Calu3 (cell line): ENCODE measurements at regions not wholly inside any gene's neighbourhood (a gene's known extent, or its start where the extent isn't known, plus 50 kb on each side); places are given as distances from the start of the nearest gene placed in this dataset.
A peak's percentile ranks its signal among the peaks of the same experiment; 100 is the strongest.

Experiments
- BruUV-seq: library from RNA; stranded (reverse); fragments of 400-500 nt; replicated peaks from 2 replicates; lab custom pipeline; 2021; lab: Mats Ljungman, UMichigan
- CTCF ChIA-PET: fragments of 300-600 bp; sonication (Branson Sonifier 250); formaldehyde crosslinking; loops from one replicate; lab custom pipeline; 2022; ENCODE audit warnings: antibody characterized with exemption; lab: Charles Lee
- DNase-seq: peaks from one replicate; pipeline ENCODE4 v3.0.0; 2022
- H3K27ac Mint-ChIP-seq: one replicate; pipeline ENCODE4 v1.8.0; 2022; ENCODE audit warnings: mixed read lengths; ENCODE audit not compliant: unreplicated experiment
- H3K27me3 Mint-ChIP-seq: one replicate; pipeline ENCODE4 v1.8.0; 2022; ENCODE audit warnings: mixed read lengths; ENCODE audit not compliant: unreplicated experiment
- H3K36me3 Mint-ChIP-seq: one replicate; pipeline ENCODE4 v1.8.0; 2022; ENCODE audit warnings: mild to moderate bottlenecking, moderate library complexity, mixed read lengths; ENCODE audit not compliant: insufficient read depth, unreplicated experiment
- H3K4me1 Mint-ChIP-seq: one replicate; pipeline ENCODE4 v1.8.0; 2022; ENCODE audit warnings: mild to moderate bottlenecking, low read depth, mixed read lengths; ENCODE audit not compliant: unreplicated experiment
- H3K4me3 Mint-ChIP-seq: one replicate; pipeline ENCODE4 v1.8.0; 2022; ENCODE audit warnings: mild to moderate bottlenecking, low read depth, moderate library complexity, mixed read lengths; ENCODE audit not compliant: unreplicated experiment
- H3K9me3 Mint-ChIP-seq: one replicate; pipeline ENCODE4 v1.8.0; 2022; ENCODE audit warnings: low read depth, mixed read lengths; ENCODE audit not compliant: unreplicated experiment
- intact Hi-C: fragments of 100-400 bp; cut with micrococcal nuclease; formaldehyde crosslinking; loops from one replicate; pipeline ENCODE4 v1.10.0; 2022; ENCODE audit not compliant: unreplicated experiment
- TF ChIP-seq, protein P1 (sequence below): fragments of 200-600 bp; IDR thresholded peaks from one replicate; pipeline ENCODE4 v1.8.0; 2022; ENCODE audit warnings: antibody characterized with exemption; ENCODE audit not compliant: unreplicated experiment

DNA sequence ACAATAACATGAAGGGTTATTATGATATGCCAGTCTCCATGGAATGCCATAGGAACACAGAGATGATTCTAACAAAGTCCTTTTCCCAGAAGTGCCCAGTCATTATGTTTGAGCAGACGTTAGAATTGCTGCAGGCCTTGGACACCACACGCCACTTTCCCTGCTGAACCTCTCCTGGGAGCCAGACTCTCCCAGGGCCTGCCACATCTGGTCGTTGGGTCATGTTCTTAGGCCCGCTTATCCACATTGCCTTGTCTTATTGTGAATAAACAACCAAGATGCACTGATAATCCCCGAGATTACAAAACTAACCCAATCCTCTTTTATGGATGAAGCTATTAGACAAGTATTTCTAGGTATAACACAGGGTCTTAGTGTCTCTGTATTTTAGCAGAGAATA lies 276.5 kb upstream of the CITED2 start:
- no peaks in the 10 kb centered on the region for H3K27me3 Mint-ChIP-seq
- intact Hi-C loops = no loop called here
- H3K36me3 Mint-ChIP-seq = no peaks in the 10 kb centered on the region
- no peaks in the 10 kb centered on the region for H3K9me3 Mint-ChIP-seq
- H3K4me1 Mint-ChIP-seq = peaks cover 16% of the 10 kb centered on the region
- TF ChIP-seq, protein P1, sequence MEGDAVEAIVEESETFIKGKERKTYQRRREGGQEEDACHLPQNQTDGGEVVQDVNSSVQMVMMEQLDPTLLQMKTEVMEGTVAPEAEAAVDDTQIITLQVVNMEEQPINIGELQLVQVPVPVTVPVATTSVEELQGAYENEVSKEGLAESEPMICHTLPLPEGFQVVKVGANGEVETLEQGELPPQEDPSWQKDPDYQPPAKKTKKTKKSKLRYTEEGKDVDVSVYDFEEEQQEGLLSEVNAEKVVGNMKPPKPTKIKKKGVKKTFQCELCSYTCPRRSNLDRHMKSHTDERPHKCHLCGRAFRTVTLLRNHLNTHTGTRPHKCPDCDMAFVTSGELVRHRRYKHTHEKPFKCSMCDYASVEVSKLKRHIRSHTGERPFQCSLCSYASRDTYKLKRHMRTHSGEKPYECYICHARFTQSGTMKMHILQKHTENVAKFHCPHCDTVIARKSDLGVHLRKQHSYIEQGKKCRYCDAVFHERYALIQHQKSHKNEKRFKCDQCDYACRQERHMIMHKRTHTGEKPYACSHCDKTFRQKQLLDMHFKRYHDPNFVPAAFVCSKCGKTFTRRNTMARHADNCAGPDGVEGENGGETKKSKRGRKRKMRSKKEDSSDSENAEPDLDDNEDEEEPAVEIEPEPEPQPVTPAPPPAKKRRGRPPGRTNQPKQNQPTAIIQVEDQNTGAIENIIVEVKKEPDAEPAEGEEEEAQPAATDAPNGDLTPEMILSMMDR = no peak
- BruUV-seq = no TSS peak
- H3K27ac Mint-ChIP-seq = no peak overlapping the region
- CTCF ChIA-PET = no interaction called here
- no peak for DNase-seq
- H3K4me3 Mint-ChIP-seq = no peak overlapping the region

DNA sequence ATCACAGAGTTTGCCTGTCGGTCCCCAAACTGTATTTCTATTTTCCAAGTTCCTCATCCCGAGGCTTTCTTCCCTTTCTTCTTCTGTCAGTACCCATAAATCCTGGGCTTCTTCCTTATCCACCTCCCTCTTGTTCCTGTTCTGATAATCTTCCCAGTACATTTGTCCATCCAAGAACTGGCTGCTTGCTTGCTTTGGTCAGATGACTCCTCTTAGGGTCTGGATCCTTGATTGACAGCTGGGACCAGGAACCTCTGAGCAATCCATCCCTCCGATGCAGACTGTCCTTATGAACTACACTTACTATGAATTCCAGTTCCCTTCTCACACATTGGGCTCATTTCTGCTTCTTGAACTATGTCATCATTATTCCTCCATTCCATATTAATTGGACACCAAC lies 275.3 kb upstream of the CITED2 start:
- no peaks in the 10 kb centered on the region for H3K36me3 Mint-ChIP-seq
- H3K27me3 Mint-ChIP-seq = no peaks in the 10 kb centered on the region
- intact Hi-C loops = no loop called here
- DNase-seq = no peak
- no TSS peak for BruUV-seq
- H3K9me3 Mint-ChIP-seq = no peaks in the 10 kb centered on the region
- TF ChIP-seq, protein P1 = no peak
- CTCF ChIA-PET = no interaction called here
- no peak overlapping the region for H3K4me3 Mint-ChIP-seq
- H3K4me1 Mint-ChIP-seq = peaks cover 4% of the 10 kb centered on the region
- H3K27ac Mint-ChIP-seq = no peak overlapping the region

DNA sequence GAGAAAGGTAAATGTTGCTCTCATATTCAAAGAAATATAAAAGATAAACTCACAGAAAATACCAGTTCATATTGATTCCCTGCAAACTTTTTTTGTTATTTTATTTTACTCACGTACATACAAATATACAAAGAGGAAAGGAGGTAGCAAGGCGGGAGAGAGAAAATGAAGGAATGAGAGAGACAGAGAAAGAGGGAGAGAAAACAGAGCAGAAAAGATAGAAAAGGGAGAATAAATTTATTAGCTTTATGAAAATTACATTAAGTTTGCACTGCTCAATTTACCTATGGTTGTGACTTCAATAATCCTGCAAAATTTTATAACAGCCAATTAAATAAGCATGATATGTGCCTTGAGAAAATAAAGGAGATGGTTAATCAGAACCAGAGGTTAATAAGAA lies 274.7 kb upstream of the CITED2 start:
- TF ChIP-seq, protein P1 = no peak
- intact Hi-C loops = no loop called here
- DNase-seq = no peak
- H3K4me1 Mint-ChIP-seq = no peaks in the 10 kb centered on the region
- H3K36me3 Mint-ChIP-seq = no peaks in the 10 kb centered on the region
- no peak overlapping the region for H3K27ac Mint-ChIP-seq
- H3K9me3 Mint-ChIP-seq = no peaks in the 10 kb centered on the region
- CTCF ChIA-PET = no interaction called here
- BruUV-seq = no TSS peak
- H3K4me3 Mint-ChIP-seq = no peak overlapping the region
- no peaks in the 10 kb centered on the region for H3K27me3 Mint-ChIP-seq

DNA sequence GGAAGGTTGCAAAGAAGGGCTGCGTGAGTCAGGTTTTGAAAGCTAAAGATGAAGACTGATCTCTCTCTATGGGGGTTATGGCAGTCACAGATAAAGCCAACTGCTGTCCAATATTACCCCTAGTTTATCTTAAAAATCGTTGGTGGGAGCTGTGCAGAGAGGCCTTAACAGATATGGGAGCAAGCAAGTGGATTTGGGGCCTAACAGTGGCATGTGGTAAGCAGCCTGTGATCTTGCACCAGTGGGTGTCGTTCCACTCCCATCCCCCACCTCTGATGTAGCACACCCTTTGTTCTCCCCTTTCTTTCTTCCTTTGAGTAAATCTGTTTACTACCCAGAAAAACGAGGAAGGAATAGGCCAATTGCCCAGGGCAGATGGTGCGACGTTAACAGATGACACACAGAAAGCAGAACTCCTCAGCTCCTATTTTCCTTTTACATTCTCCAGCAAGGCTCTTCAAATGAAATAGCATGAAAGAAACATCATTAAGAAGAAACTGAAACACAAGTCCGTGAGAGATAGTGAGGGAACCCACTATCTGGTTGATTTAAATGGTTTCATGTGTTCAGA lies 274.1 kb upstream of the CITED2 start:
- Mint-ChIP-seq H3K4me3 (no peak overlapping the region), H3K27ac (peak overlapping the region; percentile 54)
- TF ChIP-seq, protein P1 = no peak

More for the DNA sequence above, 274.1 kb upstream of the CITED2 start:
- H3K4me1 Mint-ChIP-seq = no peaks in the 10 kb centered on the region
- H3K9me3 Mint-ChIP-seq = no peaks in the 10 kb centered on the region
- CTCF ChIA-PET = no interaction called here
- no TSS peak for BruUV-seq
- no peak for DNase-seq
- H3K27me3 Mint-ChIP-seq = no peaks in the 10 kb centered on the region
- H3K36me3 Mint-ChIP-seq = no peaks in the 10 kb centered on the region
- intact Hi-C loops = no loop called here
